ENCODE measurements at regions not wholly inside any gene's neighbourhood (a gene's known extent, or its start where the extent isn't known, plus 50 kb on each side); places are given as distances from the start of the nearest gene placed in this dataset.

DNA sequence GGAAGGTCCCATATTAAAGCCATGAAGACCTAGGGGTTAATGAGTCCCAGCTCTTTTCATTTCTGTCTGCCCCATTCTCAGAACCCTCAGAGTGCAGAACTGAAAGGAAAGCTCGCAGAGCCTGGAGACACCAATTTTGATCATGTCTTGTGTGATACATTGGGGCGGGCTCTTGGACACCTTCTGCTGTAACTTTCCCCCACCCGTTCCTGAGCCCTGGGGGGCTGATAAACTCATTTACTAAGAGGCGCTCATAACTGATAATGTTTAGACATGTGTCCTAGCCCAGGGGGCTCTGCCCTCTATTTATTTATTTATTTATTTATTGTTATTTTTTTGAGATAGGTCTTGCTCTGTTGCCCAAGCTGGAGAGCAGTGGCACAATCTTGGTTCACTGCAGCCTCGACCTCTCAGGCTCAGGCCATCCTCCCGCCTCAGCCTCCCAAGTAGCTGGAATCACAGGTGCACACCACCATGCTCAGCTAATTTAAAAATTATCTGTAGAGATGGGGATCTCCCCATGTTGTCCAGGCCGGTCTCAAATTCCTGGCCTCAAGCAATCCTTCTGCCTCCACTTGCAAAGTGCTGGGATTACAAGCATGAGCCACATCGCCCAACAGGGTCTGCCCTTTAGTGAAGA, 72.4 kb upstream of the HAAO start:
- DNase-seq, result no peak

- no peak for DNase-seq
Measured at GRCh38 chr2:42864222-42864621, 71.8 kb upstream of the HAAO start.

- no peak for DNase-seq
Measured at GRCh38 chr2:42863751-42864150, 71.4 kb upstream of the HAAO start.

- DNase-seq, result no peak
Measured at GRCh38 chr2:42863320-42863719, 70.9 kb upstream of the HAAO start.

- no peak for DNase-seq
Measured at GRCh38 chr2:42862669-42863185, 70.3 kb upstream of the HAAO start.

DNA sequence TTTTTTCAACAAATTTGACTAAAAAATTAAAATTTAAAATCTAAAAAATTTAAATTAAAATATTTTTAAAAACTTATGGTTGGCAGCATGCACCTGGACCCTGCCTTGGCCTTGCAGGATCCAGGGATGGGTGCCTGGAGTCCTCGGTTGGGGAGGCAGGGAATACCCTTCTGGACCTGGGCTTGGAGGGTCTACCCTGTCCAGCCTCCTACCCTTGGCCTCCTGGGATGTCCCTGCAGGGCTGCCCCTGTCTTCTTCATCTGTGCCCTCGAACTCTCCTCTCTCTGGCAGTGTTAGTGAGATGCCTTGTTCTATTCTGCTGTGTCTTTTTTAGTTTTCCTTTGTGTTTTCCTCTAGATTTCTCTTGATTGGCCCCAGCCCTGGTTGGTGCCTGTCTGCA, 68.9 kb upstream of the HAAO start:
- DNase-seq, result no peak

DNA sequence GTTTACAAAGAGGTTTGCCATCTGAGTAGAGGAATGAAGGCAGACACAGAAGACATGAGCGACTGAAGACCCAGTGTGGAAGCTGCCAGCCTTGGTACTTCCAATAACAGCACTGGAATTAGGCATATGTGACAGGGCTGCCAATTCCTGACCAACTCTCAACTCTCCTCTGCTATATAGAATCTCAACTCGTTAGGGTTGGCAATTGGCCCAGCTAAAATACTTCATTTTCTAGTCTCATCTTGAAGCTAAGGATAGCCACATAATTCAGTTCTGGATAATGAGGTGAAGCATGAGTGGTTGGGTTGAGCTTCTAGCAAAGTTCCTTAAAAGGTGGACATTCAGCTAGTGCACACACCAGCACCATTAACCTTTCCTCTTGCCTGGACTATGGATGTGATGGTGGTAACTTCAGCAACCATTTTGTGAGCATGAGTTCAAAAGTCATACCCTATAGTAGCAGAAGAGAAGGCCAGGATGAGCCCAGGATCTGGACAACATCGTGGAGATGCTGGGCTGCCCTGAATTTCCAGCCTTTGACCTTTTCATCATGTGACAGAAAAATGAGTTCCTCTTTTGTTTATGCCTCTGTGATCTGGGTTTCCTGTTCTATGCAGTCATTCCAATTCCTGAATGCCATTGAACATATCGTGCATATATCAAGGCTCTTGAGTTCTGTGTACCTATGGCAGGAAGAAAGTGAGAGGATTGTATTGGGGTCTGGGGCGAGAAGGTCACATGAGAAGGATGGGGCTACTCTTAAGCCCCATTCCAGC, 68.1 kb upstream of the HAAO start:
- no peak for DNase-seq

DNA sequence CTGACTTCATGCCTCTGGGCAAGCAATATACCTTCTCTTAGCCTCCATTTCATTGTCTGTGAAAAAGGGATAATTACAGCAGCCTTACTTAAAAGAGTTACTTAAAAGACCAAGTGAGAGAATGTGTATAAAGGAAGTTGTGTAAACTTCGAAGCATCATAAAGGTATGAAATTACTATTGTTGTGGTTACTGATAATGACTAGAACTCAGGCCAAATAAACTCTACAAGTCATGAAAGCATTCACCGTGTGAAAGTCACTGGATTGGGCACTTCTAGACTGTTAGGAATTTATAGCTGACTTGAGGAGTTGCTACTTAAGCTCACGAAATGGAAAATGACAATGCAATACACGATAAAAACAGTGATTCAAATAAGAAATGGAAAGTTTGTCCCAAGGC, 67.4 kb upstream of the HAAO start:
- DNase-seq, result no peak

DNA sequence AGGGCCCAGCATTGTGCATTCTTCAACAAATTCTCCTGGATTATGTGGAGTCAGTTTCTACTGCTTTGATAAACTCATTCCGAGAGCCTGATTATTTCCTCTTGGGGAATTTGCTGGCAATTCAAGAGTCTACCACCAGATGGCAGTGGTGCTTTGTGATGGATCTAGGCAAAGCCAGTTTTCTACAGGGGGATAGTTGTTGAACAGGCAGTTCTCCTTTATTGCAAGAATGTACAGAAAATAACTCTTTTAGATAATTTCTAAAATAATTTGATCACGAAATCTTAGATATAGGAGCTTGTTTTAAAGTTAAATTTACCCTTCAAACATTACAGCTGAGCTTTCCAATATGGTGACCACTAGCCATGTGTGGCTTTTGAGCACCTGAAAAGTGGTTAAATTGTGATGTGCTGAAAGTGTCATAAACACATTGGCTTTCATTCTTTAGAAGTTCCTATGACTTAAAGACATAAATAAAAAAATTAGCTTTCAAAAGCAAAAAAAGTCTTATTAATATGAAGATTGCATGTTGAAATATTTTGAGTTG, 66.7 kb upstream of the HAAO start:
- DNase-seq, result peak; percentile 61 to 72

DNA sequence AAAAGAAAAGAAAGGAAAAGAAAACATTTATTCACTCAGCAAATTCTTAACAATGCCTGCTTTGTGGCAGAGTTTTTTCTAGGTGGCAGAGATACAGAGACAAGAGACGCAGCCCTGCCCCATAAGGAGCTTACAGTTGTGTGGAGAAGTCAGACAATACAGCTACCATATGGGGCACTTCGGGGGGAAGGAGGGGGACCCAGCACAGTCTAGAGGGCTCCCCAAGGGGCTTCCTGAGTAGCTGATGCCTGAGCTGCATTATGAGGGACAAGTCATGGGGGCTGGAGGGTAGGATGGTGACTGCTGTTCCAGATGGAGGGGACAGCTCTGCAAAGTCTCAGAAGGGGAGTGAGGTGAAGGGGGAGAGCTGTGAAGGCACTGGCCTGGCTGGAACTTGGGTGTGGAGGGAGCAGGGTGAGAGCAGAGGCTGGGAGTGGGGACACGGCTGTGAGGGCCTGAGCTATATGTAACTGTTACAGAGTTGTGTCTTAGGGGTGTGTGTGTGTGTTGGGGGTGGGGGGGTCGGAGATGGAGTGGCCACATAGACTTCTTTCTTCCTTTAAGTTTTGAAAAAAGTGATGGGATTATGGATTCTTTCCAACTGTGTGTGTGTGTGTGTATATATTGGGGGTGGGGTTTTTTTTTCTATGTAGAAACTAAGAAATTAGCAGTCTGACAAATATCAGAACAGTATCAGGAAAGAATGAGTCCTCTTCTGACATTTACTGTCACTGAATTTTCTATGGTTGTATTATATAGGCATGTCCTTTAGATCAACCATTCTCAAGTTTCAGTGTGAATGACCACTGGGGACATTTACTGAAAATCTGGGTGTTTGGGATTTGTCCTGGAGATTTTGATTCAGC, 66.0 kb upstream of the HAAO start:
- no peak for DNase-seq

- DNase-seq, result no peak
Measured at GRCh38 chr2:42856891-42857632, 64.7 kb upstream of the HAAO start.

GRCh38 chr2:42856106-42856860, 63.9 kb upstream of the HAAO start:
- DNase-seq, result no peak

GRCh38 chr2:42855221-42855970, 63.0 kb upstream of the HAAO start:
- DNase-seq, result no peak

DNA sequence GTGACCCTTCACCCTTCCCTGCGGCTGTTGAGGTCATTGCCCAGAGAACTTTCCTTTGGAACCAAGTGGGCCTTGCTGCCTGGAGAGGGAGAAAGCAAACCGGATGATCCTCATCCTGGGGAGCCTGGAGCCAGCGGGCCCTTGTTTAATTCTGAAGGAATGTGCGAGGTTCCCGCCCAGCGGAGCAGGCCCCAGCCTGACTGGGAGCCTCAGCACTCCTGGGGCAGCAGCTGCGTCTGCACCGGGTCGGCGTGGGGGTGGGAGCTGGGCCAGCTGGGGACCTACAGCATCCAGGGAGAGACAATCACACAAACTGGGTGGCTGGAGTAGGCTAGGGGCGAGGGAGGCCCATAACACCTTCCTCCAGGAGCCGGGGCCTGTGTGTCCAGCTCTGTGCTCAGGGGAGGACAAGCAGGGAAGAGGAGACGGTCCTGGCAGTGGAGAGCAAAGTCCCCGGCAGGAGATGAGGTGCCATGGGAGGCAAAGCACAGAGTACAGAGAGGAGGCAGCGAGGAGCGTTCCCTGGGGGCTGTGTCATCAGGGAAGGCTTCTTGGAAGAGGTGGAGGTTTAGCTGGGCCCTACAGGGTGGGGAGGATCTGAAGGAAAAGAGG, 61.9 kb upstream of the HAAO start:
- DNase-seq, result no peak

DNA sequence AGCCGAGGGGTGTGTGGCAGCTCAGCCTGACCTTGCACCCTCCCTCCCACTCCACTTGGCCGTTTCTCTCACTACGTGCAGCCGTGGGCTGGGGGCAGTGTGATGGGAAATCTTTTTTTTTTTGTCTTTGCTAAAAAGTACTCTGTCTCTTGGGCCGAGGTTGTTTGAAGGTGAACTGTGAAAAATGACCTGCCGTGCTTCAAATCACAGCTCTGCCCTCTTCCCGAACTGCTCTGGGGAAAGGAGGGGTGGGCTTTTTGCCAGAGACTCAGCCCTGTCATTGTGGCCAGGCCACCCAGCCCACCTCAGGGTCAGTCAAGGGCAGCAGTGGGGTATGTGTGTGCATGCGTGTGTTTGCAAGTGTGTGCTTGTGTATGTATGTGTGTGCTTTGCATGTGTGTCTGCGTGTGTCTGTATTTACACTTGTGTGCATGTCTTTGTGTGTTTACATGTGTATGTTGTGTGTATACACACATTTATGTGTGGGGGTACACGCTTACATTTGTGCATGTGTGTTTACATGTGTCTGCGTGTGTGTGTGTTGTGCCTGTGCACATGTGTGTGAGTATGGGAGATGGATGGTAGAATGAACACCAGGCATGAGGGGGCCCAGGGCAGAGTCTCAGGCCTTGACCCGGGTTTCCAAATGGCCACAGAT, 61.3 kb upstream of the HAAO start:
- no peak for DNase-seq

DNA sequence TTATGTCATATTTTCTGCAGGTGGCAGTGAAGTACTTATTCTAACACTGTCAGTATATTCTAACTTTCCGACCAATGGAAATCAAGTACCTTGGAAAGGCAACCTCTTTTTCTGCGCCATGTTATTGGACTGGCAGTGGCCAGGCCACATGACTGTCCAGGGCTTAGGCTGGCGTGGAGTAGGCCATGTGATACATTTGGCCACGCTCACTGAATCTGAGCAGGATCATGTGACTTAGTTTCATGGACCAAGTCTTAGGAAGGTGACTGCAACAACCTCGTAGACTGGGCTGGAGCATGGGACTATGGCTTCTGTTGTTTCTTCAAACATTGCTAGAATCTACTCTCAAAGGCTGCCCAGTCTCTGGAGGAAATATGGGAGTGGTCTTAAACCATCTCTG, 60.4 kb upstream of the HAAO start:
- DNase-seq, result no peak

GRCh38 chr2:42851740-42852250, 59.4 kb upstream of the HAAO start:
- no peak for DNase-seq

GRCh38 chr2:42851186-42851585, 58.8 kb upstream of the HAAO start:
- DNase-seq, result no peak

GRCh38 chr2:42850016-42850805, 57.8 kb upstream of the HAAO start:
- no peak for DNase-seq
